ENCODE measurements at regions not wholly inside any gene's neighbourhood (a gene's known extent, or its start where the extent isn't known, plus 50 kb on each side); places are given as distances from the start of the nearest gene placed in this dataset.

DNA sequence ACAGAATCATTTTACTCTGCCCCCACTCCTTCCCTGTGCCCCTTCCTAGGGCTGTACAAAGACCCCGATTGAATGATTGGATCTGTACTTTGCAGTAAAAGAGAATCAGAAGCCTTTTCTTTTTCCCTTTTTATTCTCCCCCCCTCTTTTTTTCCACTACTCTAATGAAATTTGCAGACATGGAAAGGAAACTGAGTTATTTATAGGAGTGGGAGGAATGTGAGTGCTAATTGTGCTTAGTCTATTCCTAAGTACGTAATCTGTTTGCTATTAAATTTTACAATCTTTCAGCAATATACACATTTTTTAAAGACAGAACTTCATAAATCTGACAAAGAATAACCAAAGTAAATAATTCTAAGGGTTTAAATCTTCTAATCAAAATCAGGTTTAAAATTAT, 314.3 kb downstream of the MAP2K6 start:
- no peaks in the 10 kb centered on the region for H3K36me3 ChIP-seq
- no peak overlapping the region for H3K4me3 ChIP-seq
- intact Hi-C loops (cut with DNase I) = no loop called here
- ATAC-seq (no peak), DNase-seq (no peak)
- TF ChIP-seq, protein P1, sequence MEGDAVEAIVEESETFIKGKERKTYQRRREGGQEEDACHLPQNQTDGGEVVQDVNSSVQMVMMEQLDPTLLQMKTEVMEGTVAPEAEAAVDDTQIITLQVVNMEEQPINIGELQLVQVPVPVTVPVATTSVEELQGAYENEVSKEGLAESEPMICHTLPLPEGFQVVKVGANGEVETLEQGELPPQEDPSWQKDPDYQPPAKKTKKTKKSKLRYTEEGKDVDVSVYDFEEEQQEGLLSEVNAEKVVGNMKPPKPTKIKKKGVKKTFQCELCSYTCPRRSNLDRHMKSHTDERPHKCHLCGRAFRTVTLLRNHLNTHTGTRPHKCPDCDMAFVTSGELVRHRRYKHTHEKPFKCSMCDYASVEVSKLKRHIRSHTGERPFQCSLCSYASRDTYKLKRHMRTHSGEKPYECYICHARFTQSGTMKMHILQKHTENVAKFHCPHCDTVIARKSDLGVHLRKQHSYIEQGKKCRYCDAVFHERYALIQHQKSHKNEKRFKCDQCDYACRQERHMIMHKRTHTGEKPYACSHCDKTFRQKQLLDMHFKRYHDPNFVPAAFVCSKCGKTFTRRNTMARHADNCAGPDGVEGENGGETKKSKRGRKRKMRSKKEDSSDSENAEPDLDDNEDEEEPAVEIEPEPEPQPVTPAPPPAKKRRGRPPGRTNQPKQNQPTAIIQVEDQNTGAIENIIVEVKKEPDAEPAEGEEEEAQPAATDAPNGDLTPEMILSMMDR (IDR thresholded peaks at IDR 0.05) = no peak
- H3K4me1 ChIP-seq = no peaks in the 10 kb centered on the region
- H3K27me3 ChIP-seq = no peaks in the 10 kb centered on the region
- H3K27ac ChIP-seq = no peak overlapping the region
- no peaks in the 10 kb centered on the region for H3K9me3 ChIP-seq

DNA sequence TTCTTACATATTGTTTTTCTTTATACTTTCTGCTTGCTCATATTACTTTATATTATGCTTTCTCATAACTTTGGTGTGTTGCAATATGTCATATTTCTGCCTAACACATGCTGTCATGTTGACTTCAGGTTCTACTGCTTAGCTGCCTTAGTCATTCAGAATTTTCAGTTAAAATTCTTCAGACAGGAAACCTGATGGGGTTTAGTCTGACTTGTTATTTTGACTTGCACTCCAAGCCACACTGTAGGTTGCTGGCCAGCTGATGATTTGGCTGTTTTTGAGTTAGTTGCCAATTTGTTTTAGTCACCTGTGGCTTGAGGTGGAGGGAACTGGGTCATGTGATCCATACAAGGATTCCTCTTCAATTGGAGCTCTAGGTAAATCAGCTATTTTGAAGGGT, 315.4 kb downstream of the MAP2K6 start:
- H3K27me3 ChIP-seq = no peaks in the 10 kb centered on the region
- no peak overlapping the region for H3K27ac ChIP-seq
- intact Hi-C loops (cut with DNase I) = no loop called here
- ATAC-seq = no peak
- no peaks in the 10 kb centered on the region for H3K9me3 ChIP-seq
- no peak for DNase-seq
- H3K36me3 ChIP-seq = no peaks in the 10 kb centered on the region
- TF ChIP-seq, protein P1 (IDR thresholded peaks at IDR 0.05) = no peak
- no peak overlapping the region for H3K4me3 ChIP-seq
- H3K4me1 ChIP-seq = no peaks in the 10 kb centered on the region

DNA sequence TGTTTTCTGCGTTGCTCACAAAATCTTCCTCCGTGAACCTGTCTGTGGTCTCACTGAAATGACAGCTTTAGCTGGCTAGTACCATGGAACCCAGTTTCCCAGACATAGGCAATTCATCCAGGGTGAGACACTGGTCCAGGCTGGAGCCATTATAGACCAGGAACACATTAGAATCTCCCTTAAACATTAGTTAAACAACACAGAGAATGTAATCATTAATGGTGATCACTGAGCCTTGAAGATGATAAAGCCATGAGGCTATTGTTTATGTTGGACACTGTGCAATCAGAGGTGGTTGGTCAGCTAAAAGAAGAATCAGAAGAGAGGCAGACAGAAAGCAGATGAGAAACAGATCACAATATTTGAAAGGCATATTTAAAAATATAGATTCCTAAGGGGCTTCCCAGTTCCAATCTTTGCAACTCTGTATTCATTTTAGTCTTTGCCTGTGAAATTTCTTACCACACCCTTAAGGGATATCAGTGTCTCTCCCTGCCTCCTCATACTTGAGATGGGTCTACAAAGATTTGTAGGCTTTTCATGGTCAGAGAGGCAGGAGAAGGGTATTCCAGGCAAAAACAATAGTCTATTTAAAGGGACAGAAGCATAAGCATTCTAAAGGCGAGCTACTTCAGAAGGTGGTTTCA, 317.9 kb downstream of the MAP2K6 start:
- Histone ChIP-seq H3K27me3 (no peaks in the 10 kb centered on the region), H3K36me3 (no peaks in the 10 kb centered on the region), H3K9me3 (peaks cover 0 to 3% of the 10 kb centered on the region in 2 donors), H3K4me1 (no peaks in the 10 kb centered on the region), H3K27ac (no peak overlapping the region), H3K4me3 (no peak overlapping the region)
- TF ChIP-seq, protein P1 (IDR thresholded peaks at IDR 0.05) = no peak
- intact Hi-C loops (cut with DNase I) = no loop called here
- ATAC-seq (no peak), DNase-seq (no peak)

DNA sequence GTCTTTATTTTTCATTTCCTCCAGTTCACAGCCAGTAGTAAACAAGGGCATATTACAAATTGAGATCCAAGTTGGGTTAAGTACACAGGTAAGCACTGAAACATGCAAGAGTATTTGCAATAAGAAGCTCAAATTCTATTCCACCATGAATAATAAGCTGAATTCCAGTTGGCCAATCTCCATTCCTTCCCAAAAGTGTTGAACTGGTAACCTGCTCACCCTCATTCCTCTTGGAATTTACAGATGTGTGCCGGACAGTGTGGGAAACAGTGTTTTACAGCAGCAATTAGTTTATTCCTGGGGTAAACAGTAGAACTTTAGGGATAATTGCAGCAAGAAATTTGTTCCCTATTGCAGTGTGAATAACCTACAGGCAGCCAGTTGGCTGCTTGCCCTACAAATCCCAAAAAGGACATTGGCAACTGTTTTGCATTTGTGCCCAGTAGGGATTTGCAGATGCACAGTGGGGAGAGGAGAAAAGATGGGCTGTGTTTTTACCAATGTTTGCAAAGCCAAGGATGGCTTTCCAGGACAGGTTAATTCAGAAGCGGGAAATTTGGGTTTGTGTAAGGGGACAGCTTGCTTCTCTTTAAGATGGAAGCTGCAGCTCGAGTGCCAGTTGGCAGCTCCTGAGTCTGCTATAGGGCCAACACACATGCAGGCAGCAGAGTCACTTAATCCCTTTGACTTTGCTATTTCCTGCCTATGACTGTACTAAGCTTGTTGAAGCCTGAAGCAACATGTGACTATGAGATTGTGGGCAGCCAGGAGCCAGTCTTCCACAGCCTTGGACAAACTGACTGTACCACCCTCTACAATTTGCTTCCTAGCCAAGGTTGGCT, 318.9 kb downstream of the MAP2K6 start:
- H3K27ac ChIP-seq = no peak overlapping the region
- ATAC-seq (peak; percentile 34), DNase-seq (peak in 1 of 4 donors; percentile 49)
- H3K27me3 ChIP-seq = no peaks in the 10 kb centered on the region
- no peak overlapping the region for H3K4me3 ChIP-seq
- TF ChIP-seq, protein P1 (IDR thresholded peaks at IDR 0.05) = no peak
- no peaks in the 10 kb centered on the region for H3K36me3 ChIP-seq
- peaks cover 0 to 3% of the 10 kb centered on the region in 2 donors for H3K9me3 ChIP-seq
- intact Hi-C loops (cut with DNase I) = no loop called here
- no peaks in the 10 kb centered on the region for H3K4me1 ChIP-seq

DNA sequence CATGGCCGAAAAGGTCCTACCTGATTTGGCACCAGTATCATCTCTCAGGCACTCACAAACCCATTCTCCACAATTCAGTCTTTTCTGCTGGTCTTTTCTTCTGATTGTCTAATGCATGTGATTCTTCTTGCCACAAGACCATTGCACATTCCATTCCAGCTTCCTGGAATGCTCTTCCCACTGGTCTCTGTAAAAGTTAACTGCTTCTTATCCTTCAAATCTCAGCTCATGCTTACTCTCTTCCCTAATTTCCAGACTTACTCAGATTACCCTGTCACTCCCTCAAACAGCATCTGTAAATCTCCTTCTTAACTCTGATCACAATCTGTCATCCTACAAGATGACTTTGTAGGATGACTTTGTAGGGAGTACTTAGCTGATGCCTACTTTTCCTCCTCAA, 320.2 kb downstream of the MAP2K6 start:
- Histone ChIP-seq H3K36me3 (no peaks in the 10 kb centered on the region), H3K27me3 (no peaks in the 10 kb centered on the region), H3K9me3 (peaks cover 0 to 3% of the 10 kb centered on the region in 2 donors), H3K4me1 (no peaks in the 10 kb centered on the region), H3K27ac (no peak overlapping the region), H3K4me3 (no peak overlapping the region)
- intact Hi-C loops (cut with DNase I) = no loop called here
- TF ChIP-seq, protein P1 (IDR thresholded peaks at IDR 0.05) = no peak
- no peak for DNase-seq
- no peak for ATAC-seq
